Neural progenitor cell (in vitro differentiated cells): ENCODE measurements at regions not wholly inside any gene's neighbourhood (a gene's known extent, or its start where the extent isn't known, plus 50 kb on each side); places are given as distances from the start of the nearest gene placed in this dataset.

Experiments
- DNase-seq: peaks from one replicate; pipeline ENCODE4 v3.0.0-alpha.2; 2016; ENCODE audit warnings: low spot score
- H2AFZ ChIP-seq: fragments of 200-600 bp; sonication (generic); replicated peaks from 2 replicates; pipeline ENCODE4 v1.6.1; 2016; ENCODE audit warnings: antibody characterized with exemption
- H3F3A ChIP-seq: fragments of 200-600 bp; sonication (generic); 2 replicates; pipeline ENCODE4 v1.6.1; 2016; ENCODE audit warnings: antibody characterized with exemption, low read depth
- H3K27ac ChIP-seq: fragments of 200-600 bp; sonication (generic); 2 replicates; pipeline ENCODE4 v1.5.1; 2016; ENCODE audit warnings: mild to moderate bottlenecking
- H3K27me3 ChIP-seq: fragments of 200-600 bp; sonication (generic); 2 replicates; pipeline ENCODE4 v1.6.1; 2016; ENCODE audit warnings: mild to moderate bottlenecking, moderate library complexity
- H3K36me3 ChIP-seq: fragments of 200-600 bp; sonication (generic); 2 replicates; pipeline ENCODE4 v1.5.1; 2016
- H3K4me1 ChIP-seq: fragments of 200-600 bp; sonication (generic); 2 replicates; pipeline ENCODE4 v1.6.1; 2016; ENCODE audit warnings: mixed run types
- H3K4me2 ChIP-seq: fragments of 200-600 bp; sonication (generic); 2 replicates; pipeline ENCODE4 v1.6.1; 2016
- H3K4me3 ChIP-seq: fragments of 200-600 bp; sonication (generic); 2 replicates; pipeline ENCODE4 v1.5.1; 2016
- H3K79me2 ChIP-seq: fragments of 200-600 bp; sonication (generic); 2 replicates; pipeline ENCODE4 v1.6.1; 2016; ENCODE audit warnings: low read depth
- H3K9ac ChIP-seq: fragments of 200-600 bp; sonication (generic); 2 replicates; pipeline ENCODE4 v1.6.1; 2016
- H3K9me3 ChIP-seq: fragments of 200-600 bp; sonication (generic); 2 replicates; pipeline ENCODE4 v1.5.1; 2016; ENCODE audit warnings: low read depth
- H4K20me1 ChIP-seq: fragments of 200-600 bp; sonication (generic); 2 replicates; pipeline ENCODE4 v1.6.1; 2016; ENCODE audit warnings: low read depth
- H3K27ac Mint-ChIP-seq: 3 replicates; pipeline ENCODE4 v1.8.0; 2021; ENCODE audit warnings: mixed read lengths
- H3K27me3 Mint-ChIP-seq: 2 replicates; pipeline ENCODE4 v1.8.0; 2022; ENCODE audit warnings: low read depth, mild to moderate bottlenecking, inconsistent platforms, moderate library complexity, mixed read lengths; ENCODE audit not compliant: insufficient read depth
- H3K36me3 Mint-ChIP-seq: 3 replicates; pipeline ENCODE4 v1.8.0; 2021; ENCODE audit warnings: mixed read lengths
- H3K4me1 Mint-ChIP-seq: 3 replicates; pipeline ENCODE4 v1.8.0; 2021; ENCODE audit warnings: mixed read lengths
- H3K4me3 Mint-ChIP-seq: 3 replicates; pipeline ENCODE4 v1.8.0; 2021; ENCODE audit warnings: mild to moderate bottlenecking, moderate library complexity, mixed read lengths
- H3K9me3 Mint-ChIP-seq: 3 replicates; pipeline ENCODE4 v1.8.0; 2020; ENCODE audit warnings: mixed read lengths
- CTCF ChIP-seq: fragments of 200-600 bp; sonication (generic); IDR thresholded peaks from 2 replicates; pipeline ENCODE4 v1.5.1; 2017; ENCODE audit warnings: antibody characterized with exemption, mild to moderate bottlenecking
- EZH2 ChIP-seq: fragments of 200-600 bp; sonication (generic); IDR thresholded peaks from 2 replicates; pipeline ENCODE4 v1.6.1; 2017; ENCODE audit warnings: antibody characterized with exemption, mild to moderate bottlenecking, moderate library complexity
- EZH2phosphoT487 ChIP-seq: fragments of 200-600 bp; sonication (generic); IDR thresholded peaks from 2 replicates; pipeline ENCODE4 v1.6.1; 2017; ENCODE audit warnings: antibody characterized with exemption

- Histone ChIP-seq H2AFZ (peak overlapping the region; percentile 97), H4K20me1 (no peaks in the 10 kb centered on the region), H3K9me3 (no peaks in the 10 kb centered on the region), H3K36me3 (no peaks in the 10 kb centered on the region), H3K4me1 (peaks cover 5% of the 10 kb centered on the region), H3K27me3 (no peaks in the 10 kb centered on the region), H3K4me2 (no peak overlapping the region), H3K4me3 (no peak overlapping the region), H3F3A (no peaks in the 10 kb centered on the region), H3K79me2 (no peaks in the 10 kb centered on the region), H3K27ac (no peak overlapping the region), H3K9ac (no peak overlapping the region)
- TF ChIP-seq CTCF (no peak), EZH2 (no peak), EZH2phosphoT487 (no peak)
- H3K27ac Mint-ChIP-seq: no peak overlapping the region
- no peak overlapping the region for H3K4me3 Mint-ChIP-seq
- H3K27me3 Mint-ChIP-seq: no peaks in the 10 kb centered on the region
- H3K36me3 Mint-ChIP-seq: no peaks in the 10 kb centered on the region
- no peaks in the 10 kb centered on the region for H3K9me3 Mint-ChIP-seq
- peaks cover 6% of the 10 kb centered on the region for H3K4me1 Mint-ChIP-seq
- peak; percentile 5 for DNase-seq
These were observed 1029.7 kb upstream of the LRFN5 start for GRCh38 chr14:40576880-40577478.

DNA sequence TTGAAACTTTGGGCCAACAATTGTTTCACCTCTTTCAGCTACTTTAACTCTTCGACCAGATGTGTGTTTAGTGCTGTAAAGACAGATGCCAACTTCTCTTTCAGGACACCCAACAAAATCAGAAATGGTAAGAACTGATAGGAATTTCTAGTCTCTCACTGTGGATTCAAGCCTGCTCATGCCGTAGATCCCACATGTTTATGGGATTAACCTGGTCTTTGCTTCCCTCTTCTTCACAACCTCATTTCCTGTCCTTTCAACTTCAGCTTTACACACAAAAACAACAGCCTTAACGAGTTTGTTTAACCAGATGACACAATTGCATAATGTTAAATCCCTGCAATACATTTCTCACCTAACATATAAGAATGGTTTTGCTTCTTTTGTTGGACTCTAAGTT is 1031.9 kb upstream of the LRFN5 start:
- DNase-seq: no peak
- H3K27me3 ChIP-seq: no peaks in the 10 kb centered on the region
- H3K27me3 Mint-ChIP-seq: no peaks in the 10 kb centered on the region
- H3K27ac ChIP-seq: no peak overlapping the region
- H3K79me2 ChIP-seq: no peaks in the 10 kb centered on the region
- TF ChIP-seq EZH2 (no peak), EZH2phosphoT487 (no peak), CTCF (no peak)
- H3F3A ChIP-seq: no peaks in the 10 kb centered on the region
- no peaks in the 10 kb centered on the region for H3K9me3 ChIP-seq
- H3K36me3 ChIP-seq: no peaks in the 10 kb centered on the region
- H3K9ac ChIP-seq: no peak overlapping the region
- H2AFZ ChIP-seq: peak overlapping the region; percentile 86
- no peak overlapping the region for H3K4me2 ChIP-seq
- H3K9me3 Mint-ChIP-seq: no peaks in the 10 kb centered on the region
- no peak overlapping the region for H3K4me3 ChIP-seq
- H3K36me3 Mint-ChIP-seq: no peaks in the 10 kb centered on the region
- no peak overlapping the region for H3K4me3 Mint-ChIP-seq
- no peaks in the 10 kb centered on the region for H3K4me1 Mint-ChIP-seq
- H3K27ac Mint-ChIP-seq: no peak overlapping the region
- H4K20me1 ChIP-seq: no peaks in the 10 kb centered on the region
- peaks cover 5% of the 10 kb centered on the region for H3K4me1 ChIP-seq

DNA sequence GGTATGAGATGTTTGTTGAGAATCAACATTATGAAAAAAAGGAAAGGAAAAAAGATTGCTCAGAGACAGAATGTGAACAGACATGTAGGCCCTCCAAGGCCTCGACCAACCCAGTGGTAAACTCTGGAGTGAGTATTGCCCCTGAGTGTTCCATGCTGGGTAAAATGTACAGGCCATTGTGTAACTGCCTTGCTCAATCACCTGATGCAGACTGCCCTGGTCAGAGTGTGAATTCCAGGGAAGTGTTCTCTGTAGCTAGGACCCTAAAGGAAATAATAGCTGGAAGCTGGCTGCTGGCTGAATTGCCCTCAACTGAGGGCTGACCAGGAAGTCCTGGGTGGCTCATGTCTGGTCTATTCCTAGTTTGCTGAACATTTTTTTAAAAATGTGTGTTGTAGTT is 1081.4 kb upstream of the LRFN5 start:
- Mint-ChIP-seq H3K4me3 (no peak overlapping the region), H3K9me3 (no peaks in the 10 kb centered on the region), H3K27me3 (peaks cover 2% of the 10 kb centered on the region), H3K4me1 (no peaks in the 10 kb centered on the region), H3K27ac (no peak overlapping the region), H3K36me3 (no peaks in the 10 kb centered on the region)
- Histone ChIP-seq H3K4me1 (no peaks in the 10 kb centered on the region), H3K27me3 (no peaks in the 10 kb centered on the region), H3K4me2 (no peak overlapping the region), H3K9me3 (no peaks in the 10 kb centered on the region), H3K79me2 (no peaks in the 10 kb centered on the region), H3K27ac (no peak overlapping the region), H3K9ac (no peak overlapping the region), H3K36me3 (no peaks in the 10 kb centered on the region), H2AFZ (peak overlapping the region; percentile 19), H3K4me3 (no peak overlapping the region), H3F3A (no peaks in the 10 kb centered on the region), H4K20me1 (no peaks in the 10 kb centered on the region)
- no peak for TF ChIP-seq CTCF
- TF ChIP-seq EZH2phosphoT487: no peak
- no peak for TF ChIP-seq EZH2
- DNase-seq: no peak
